ENCODE measurements at regions not wholly inside any gene's neighbourhood (a gene's known extent, or its start where the extent isn't known, plus 50 kb on each side); places are given as distances from the start of the nearest gene placed in this dataset.

DNA sequence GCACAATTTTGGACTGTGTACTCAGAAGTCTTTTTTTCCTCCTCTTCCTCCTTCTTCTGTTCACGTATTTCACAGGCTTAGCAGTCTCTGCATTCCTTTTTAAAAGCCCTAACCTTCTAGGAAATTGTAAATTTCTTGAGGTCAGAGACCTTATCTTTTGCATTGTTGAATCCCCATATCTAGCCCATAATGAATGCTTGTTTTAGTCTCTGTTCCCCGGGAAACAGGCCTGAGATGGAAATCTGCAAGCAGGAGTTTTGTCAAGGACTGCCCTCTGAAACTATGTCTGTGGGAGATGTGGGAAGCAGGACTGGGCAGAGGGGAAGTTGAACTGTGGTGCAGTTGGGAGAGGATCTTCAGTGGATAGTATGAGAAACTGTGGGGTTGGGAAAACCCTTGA is 272.2 kb upstream of the DAB1 start:
- Mint-ChIP-seq H3K27me3 (ENCODE audit: insufficient read depth) (peaks cover 3% of the 10 kb centered on the region; the same call in 1 of the 2 replicates), H3K9me3 (peaks cover 18% of the 10 kb centered on the region), H3K27ac (no peak overlapping the region), H3K4me3 (no peak overlapping the region), H3K4me1 (ENCODE audit: low read depth) (no peaks in the 10 kb centered on the region), H3K36me3 (ENCODE audit: low read depth) (no peaks in the 10 kb centered on the region)
- TF ChIP-seq, protein P1, sequence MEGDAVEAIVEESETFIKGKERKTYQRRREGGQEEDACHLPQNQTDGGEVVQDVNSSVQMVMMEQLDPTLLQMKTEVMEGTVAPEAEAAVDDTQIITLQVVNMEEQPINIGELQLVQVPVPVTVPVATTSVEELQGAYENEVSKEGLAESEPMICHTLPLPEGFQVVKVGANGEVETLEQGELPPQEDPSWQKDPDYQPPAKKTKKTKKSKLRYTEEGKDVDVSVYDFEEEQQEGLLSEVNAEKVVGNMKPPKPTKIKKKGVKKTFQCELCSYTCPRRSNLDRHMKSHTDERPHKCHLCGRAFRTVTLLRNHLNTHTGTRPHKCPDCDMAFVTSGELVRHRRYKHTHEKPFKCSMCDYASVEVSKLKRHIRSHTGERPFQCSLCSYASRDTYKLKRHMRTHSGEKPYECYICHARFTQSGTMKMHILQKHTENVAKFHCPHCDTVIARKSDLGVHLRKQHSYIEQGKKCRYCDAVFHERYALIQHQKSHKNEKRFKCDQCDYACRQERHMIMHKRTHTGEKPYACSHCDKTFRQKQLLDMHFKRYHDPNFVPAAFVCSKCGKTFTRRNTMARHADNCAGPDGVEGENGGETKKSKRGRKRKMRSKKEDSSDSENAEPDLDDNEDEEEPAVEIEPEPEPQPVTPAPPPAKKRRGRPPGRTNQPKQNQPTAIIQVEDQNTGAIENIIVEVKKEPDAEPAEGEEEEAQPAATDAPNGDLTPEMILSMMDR (IDR thresholded peaks at IDR 0.05): no peak
- DNase-seq: no peak

GRCh38 chr1:57686306-57686705 is 262.4 kb upstream of the DAB1 start:
- Mint-ChIP-seq H3K4me1 (ENCODE audit: low read depth) (no peaks in the 10 kb centered on the region), H3K4me3 (no peak overlapping the region), H3K9me3 (peaks cover 54% of the 10 kb centered on the region), H3K27me3 (ENCODE audit: insufficient read depth) (no peaks in the 10 kb centered on the region), H3K27ac (no peak overlapping the region), H3K36me3 (ENCODE audit: low read depth) (no peaks in the 10 kb centered on the region)
- DNase-seq: no peak
- TF ChIP-seq, protein P1 (IDR thresholded peaks at IDR 0.05): no peak

GRCh38 chr1:57683037-57683942 is 259.4 kb upstream of the DAB1 start:
- no peaks in the 10 kb centered on the region for H3K36me3 Mint-ChIP-seq (ENCODE audit: low read depth)
- TF ChIP-seq, protein P1 (IDR thresholded peaks at IDR 0.05): no peak
- H3K4me3 Mint-ChIP-seq: no peak overlapping the region
- peaks cover 40% of the 10 kb centered on the region for H3K9me3 Mint-ChIP-seq
- H3K27ac Mint-ChIP-seq: no peak overlapping the region
- no peaks in the 10 kb centered on the region for H3K27me3 Mint-ChIP-seq (ENCODE audit: insufficient read depth)
- H3K4me1 Mint-ChIP-seq (ENCODE audit: low read depth): no peaks in the 10 kb centered on the region
- DNase-seq: no peak

- DNase-seq: no peak
- Mint-ChIP-seq H3K36me3 (ENCODE audit: low read depth) (no peaks in the 10 kb centered on the region), H3K27me3 (ENCODE audit: insufficient read depth) (no peaks in the 10 kb centered on the region), H3K4me3 (no peak overlapping the region), H3K4me1 (ENCODE audit: low read depth) (no peaks in the 10 kb centered on the region), H3K27ac (no peak overlapping the region), H3K9me3 (peaks cover 2% of the 10 kb centered on the region)
- TF ChIP-seq, protein P1 (IDR thresholded peaks at IDR 0.05): no peak
These were observed 254.3 kb upstream of the DAB1 start for GRCh38 chr1:57678138-57678537.

DNA sequence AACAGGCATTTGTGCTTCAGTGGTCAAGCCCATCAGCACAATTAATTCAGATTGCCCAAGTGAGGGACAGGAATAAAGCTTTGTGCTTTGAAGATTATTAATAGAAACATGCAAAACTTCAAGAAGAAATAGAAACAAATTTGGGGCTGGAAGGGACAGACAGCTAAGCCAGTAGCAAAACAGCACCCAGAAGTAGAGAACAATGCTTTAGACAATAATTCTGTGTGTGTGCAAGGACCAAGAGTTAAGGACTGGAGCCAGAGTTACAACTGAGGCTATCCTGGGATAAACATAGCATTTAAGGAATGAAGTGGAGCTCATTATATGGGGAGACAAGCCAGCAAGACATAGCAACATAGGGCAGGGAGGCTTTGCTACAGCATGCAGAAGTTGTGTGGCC is 251.9 kb upstream of the DAB1 start:
- H3K9me3 Mint-ChIP-seq: no peaks in the 10 kb centered on the region; the same call in none of the 2 replicates
- H3K4me3 Mint-ChIP-seq: no peak overlapping the region
- no peak for DNase-seq
- H3K4me1 Mint-ChIP-seq (ENCODE audit: low read depth): no peaks in the 10 kb centered on the region
- no peaks in the 10 kb centered on the region for H3K36me3 Mint-ChIP-seq (ENCODE audit: low read depth)
- H3K27me3 Mint-ChIP-seq (ENCODE audit: insufficient read depth): no peaks in the 10 kb centered on the region
- no peak overlapping the region for H3K27ac Mint-ChIP-seq
- TF ChIP-seq, protein P1 (IDR thresholded peaks at IDR 0.05): no peak

Data from HFFc6 (cell line).